ENCODE measurements at regions not wholly inside any gene's neighbourhood (a gene's known extent, or its start where the extent isn't known, plus 50 kb on each side); places are given as distances from the start of the nearest gene placed in this dataset.

DNA sequence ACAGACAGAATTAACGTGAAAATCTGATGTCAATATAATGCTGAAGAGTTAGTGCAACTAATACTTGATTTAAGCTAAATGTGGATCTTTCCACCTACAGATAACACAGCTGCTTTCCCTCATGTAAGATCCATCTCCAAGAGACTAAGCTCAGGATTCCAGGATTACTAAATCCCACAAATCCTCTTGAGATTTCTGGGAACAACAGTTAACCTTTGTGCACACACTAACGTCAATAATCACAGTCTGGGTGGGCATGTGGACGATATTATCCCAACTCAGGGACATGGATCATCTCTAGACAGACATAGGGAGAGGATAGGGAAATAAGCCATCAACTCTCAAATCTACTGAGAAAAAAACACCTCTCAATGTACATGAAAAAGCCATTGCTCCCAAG is 432.6 kb downstream of the SATB2 start:
- no peaks in the 10 kb centered on the region for H3K27me3 ChIP-seq (ENCODE audit: control insufficient read depth in 2 of 2, insufficient read depth in 2 of 2, low read length in 2 of 2)
- intact Hi-C loops (cut with micrococcal nuclease): no loop called here
- BruUV-seq (replicated peaks): no TSS peak
- no peak overlapping the region for H2AFZ ChIP-seq (ENCODE audit: low read depth, low read length)
- no peaks in the 10 kb centered on the region for H3K36me3 ChIP-seq (ENCODE audit: control insufficient read depth, insufficient read depth, low read length)
- H3K27ac ChIP-seq (ENCODE audit: extremely low read depth, low read depth, low read length): no peak overlapping the region
- H3K9ac ChIP-seq (ENCODE audit: insufficient read depth in 1 of 2, low read depth in 2 of 2, low read length in 2 of 2): no peak overlapping the region
- ChIA-PET CTCF (ENCODE audit: low intra/inter-chr PET ratio) (no interaction called here), POLR2A (no interaction called here)
- TF ChIP-seq SNRNP70 (optimal IDR thresholded peaks at IDR 0.05; ENCODE audit: low read depth, low read length) (no peak), CBFA2T3 (IDR thresholded peaks at IDR 0.05) (no peak), NR2C2 (CRISPR knock-in tag; IDR thresholded peaks at IDR 0.05) (no peak), NR2C2 (tag; IDR thresholded peaks at IDR 0.05) (no peak), ZNF134 (CRISPR knock-in tag; conservative IDR thresholded peaks at IDR 0.05) (no peak), CCAR2 (IDR thresholded peaks at IDR 0.05; ENCODE audit: low read depth, low read length) (no peak), RFX7 (CRISPR knock-in tag; IDR thresholded peaks at IDR 0.05) (no peak), PCBP2 (IDR thresholded peaks at IDR 0.05; ENCODE audit: low read depth, low read length, poor library complexity, severe bottlenecking) (no peak), KAT7 (CRISPR knock-in tag; IDR thresholded peaks at IDR 0.05; ENCODE audit: borderline replicate concordance) (no peak), MCM5 (IDR thresholded peaks at IDR 0.05; ENCODE audit: low read depth) (no peak), KHSRP (IDR thresholded peaks at IDR 0.05) (no peak), PYGO2 (tag; IDR thresholded peaks at IDR 0.05) (no peak), ZNF124 (CRISPR knock-in tag; IDR thresholded peaks at IDR 0.05) (no peak), CBFB (CRISPR knock-in tag; IDR thresholded peaks at IDR 0.05) (no peak), POU5F1 (IDR thresholded peaks at IDR 0.05; ENCODE audit: borderline replicate concordance, low read depth, low read length, partially characterized antibody) (no peak)
- no peaks in the 10 kb centered on the region for H3K79me2 ChIP-seq (ENCODE audit: control insufficient read depth, insufficient read depth, low read length)
- no peaks in the 10 kb centered on the region for H4K20me1 ChIP-seq (replicated peaks; ENCODE audit: control insufficient read depth, insufficient read depth, low read length)
- no peak for FAIRE-seq
- no peaks in the 10 kb centered on the region for H3K9me3 ChIP-seq (replicated peaks; ENCODE audit: control insufficient read depth, insufficient read depth, low read depth, low read length)
- no peak overlapping the region for H3K4me3 ChIP-seq
- no peak for DNase-seq (ENCODE audit: extremely low read depth in 1 of 4, low spot score in 3 of 4)
- in situ Hi-C loops (cut with MboI): no loop called here
- ATAC-seq: no peak
- no peaks in the 10 kb centered on the region for H3K4me1 ChIP-seq (replicated peaks in 1 of 2; ENCODE audit: control insufficient read depth in 2 of 2, insufficient read depth in 2 of 2, low read length in 2 of 2)
- WGBS (ENCODE audit: insufficient coverage, low coverage, missing lambda C conversion rate): 2% methylated on average over 3 of the region's 3 CpGs
- no peaks in the 10 kb centered on the region for H3K9me1 ChIP-seq (ENCODE audit: control insufficient read depth, insufficient read depth, low read length)
- H3K4me2 ChIP-seq (ENCODE audit: insufficient read depth, low read length): no peak overlapping the region
